ENCODE measurements at regions not wholly inside any gene's neighbourhood (a gene's known extent, or its start where the extent isn't known, plus 50 kb on each side); places are given as distances from the start of the nearest gene placed in this dataset.

DNA sequence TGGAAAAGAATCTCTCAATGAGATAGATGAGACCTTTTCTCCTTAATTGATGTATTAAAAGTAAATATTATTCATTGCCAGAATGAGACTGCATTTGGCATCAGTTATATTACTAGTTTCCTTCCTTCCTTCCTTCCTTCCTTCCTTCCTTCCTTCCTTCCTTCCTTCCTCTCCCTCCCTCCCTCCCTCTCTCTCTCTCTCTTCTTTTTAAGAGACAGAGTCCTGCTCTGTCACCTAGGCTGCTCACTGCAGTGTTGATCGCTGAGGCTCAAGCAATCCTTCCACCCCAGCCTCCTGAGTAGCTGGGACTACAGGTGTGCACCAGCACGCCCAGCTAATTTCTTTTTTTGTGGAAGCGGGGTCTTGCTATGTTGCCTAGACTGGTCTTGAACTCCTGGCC is 50.4 kb upstream of the ARX start:
- Histone ChIP-seq H3K9me3 (ENCODE audit: control insufficient read depth, low read depth, low read length) (no peaks in the 10 kb centered on the region), H3K9me1 (ENCODE audit: control insufficient read depth, extremely low read depth, insufficient read depth, low read length) (no peaks in the 10 kb centered on the region), H3K27me3 (ENCODE audit: control insufficient read depth, extremely low read depth, insufficient read depth, low read length) (no peaks in the 10 kb centered on the region), H3K4me3 (ENCODE audit: control insufficient read depth in 2 of 3, extremely low read depth in 1 of 3, insufficient read depth in 2 of 3, low read depth in 1 of 3, low read length in 3 of 3) (no peak overlapping the region), H3K36me3 (ENCODE audit: control insufficient read depth in 2 of 2, extremely low read depth in 1 of 2, insufficient read depth in 2 of 2, low read length in 2 of 2) (no peaks in the 10 kb centered on the region), H3K4me2 (ENCODE audit: control insufficient read depth, extremely low read depth, insufficient read depth, low read depth, low read length) (no peak overlapping the region), H3K9ac (ENCODE audit: control insufficient read depth, extremely low read depth, insufficient read depth, low read length) (no peak overlapping the region), H3K79me2 (ENCODE audit: control insufficient read depth, insufficient read depth, low read length) (no peaks in the 10 kb centered on the region), H2AFZ (ENCODE audit: control insufficient read depth, low read length) (no peak overlapping the region), H3K27ac (ENCODE audit: control insufficient read depth, insufficient read depth, low read length) (no peak overlapping the region), H3K4me1 (ENCODE audit: control insufficient read depth, extremely low read depth, insufficient read depth, low read length) (no peaks in the 10 kb centered on the region), H4K20me1 (ENCODE audit: control insufficient read depth, extremely low read depth, insufficient read depth, low read length) (no peaks in the 10 kb centered on the region)
- DNase-seq (ENCODE audit: low read depth, low spot score) = no peak
- dilution Hi-C loops (cut with MboI; ENCODE audit: extremely low pct_ligation_motif_present, low sequenced_read_pairs) = no loop called here
- no peak for FAIRE-seq
- TF ChIP-seq EZH2 (IDR thresholded peaks at IDR 0.05; ENCODE audit: low read length) = no peak
- TF ChIP-seq, protein P1, sequence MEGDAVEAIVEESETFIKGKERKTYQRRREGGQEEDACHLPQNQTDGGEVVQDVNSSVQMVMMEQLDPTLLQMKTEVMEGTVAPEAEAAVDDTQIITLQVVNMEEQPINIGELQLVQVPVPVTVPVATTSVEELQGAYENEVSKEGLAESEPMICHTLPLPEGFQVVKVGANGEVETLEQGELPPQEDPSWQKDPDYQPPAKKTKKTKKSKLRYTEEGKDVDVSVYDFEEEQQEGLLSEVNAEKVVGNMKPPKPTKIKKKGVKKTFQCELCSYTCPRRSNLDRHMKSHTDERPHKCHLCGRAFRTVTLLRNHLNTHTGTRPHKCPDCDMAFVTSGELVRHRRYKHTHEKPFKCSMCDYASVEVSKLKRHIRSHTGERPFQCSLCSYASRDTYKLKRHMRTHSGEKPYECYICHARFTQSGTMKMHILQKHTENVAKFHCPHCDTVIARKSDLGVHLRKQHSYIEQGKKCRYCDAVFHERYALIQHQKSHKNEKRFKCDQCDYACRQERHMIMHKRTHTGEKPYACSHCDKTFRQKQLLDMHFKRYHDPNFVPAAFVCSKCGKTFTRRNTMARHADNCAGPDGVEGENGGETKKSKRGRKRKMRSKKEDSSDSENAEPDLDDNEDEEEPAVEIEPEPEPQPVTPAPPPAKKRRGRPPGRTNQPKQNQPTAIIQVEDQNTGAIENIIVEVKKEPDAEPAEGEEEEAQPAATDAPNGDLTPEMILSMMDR (optimal IDR thresholded peaks at IDR 0.05 in 1 of 3, IDR thresholded peaks at IDR 0.05 in 1 of 3, conservative IDR thresholded peaks at IDR 0.05 in 1 of 3; ENCODE audit: extremely low read depth in 1 of 3, insufficient read depth in 2 of 3, low read length in 3 of 3) = no peak
